ENCODE measurements at regions not wholly inside any gene's neighbourhood (a gene's known extent, or its start where the extent isn't known, plus 50 kb on each side); places are given as distances from the start of the nearest gene placed in this dataset.

- 100% methylated on average over 1 of the region's 4 CpGs for WGBS (ENCODE audit: insufficient coverage)
- no peak for TF ChIP-seq CTCF (IDR thresholded peaks at IDR 0.05)
- Histone ChIP-seq H3K27me3 (ENCODE audit: control insufficient read depth in 2 of 2, insufficient read depth in 2 of 2, low read length in 2 of 2) (no peaks in the 10 kb centered on the region), H3K9me3 (replicated peaks in 1 of 2; ENCODE audit: control insufficient read depth in 1 of 2, insufficient read depth in 1 of 2, low read length in 2 of 2) (peaks cover under 1 to 14% of the 10 kb centered on the region in 2 donors), H4K20me1 (ENCODE audit: insufficient read depth, low read length) (no peaks in the 10 kb centered on the region), H3K4me1 (ENCODE audit: control insufficient read depth in 1 of 2, insufficient read depth in 2 of 2, low read length in 2 of 2) (peaks cover 5 to 16% of the 10 kb centered on the region in 2 donors), H3K4me3 (replicated peaks in 1 of 3; ENCODE audit: low read depth in 2 of 3, low read length in 3 of 3) (no peak overlapping the region), H3K27ac (ENCODE audit: low read depth in 1 of 2, low read length in 2 of 2) (no peak overlapping the region), H3K36me3 (replicated peaks in 1 of 2; ENCODE audit: control insufficient read depth in 1 of 2, insufficient read depth in 2 of 2, low read length in 2 of 2) (no peaks in the 10 kb centered on the region), H3K4me2 (replicated peaks; ENCODE audit: extremely low read depth, low read length, poor library complexity, severe bottlenecking) (no peak overlapping the region), H3K79me2 (ENCODE audit: insufficient read depth, low read length) (no peaks in the 10 kb centered on the region), H2AFZ (ENCODE audit: insufficient read depth, low read depth, low read length, poor library complexity, severe bottlenecking) (no peak overlapping the region), H3K9ac (ENCODE audit: insufficient read depth, low read length, poor library complexity, severe bottlenecking) (no peak overlapping the region)
- Mint-ChIP-seq H3K27ac (no peak overlapping the region), H3K4me1 (peaks cover 18% of the 10 kb centered on the region), H3K27me3 (ENCODE audit: low read depth in 3 of 3) (peaks cover 0 to 2% (median 0%) of the 10 kb centered on the region in 3 donors), H3K36me3 (no peaks in the 10 kb centered on the region), H3K4me3 (no peak overlapping the region), H3K9me3 (peaks cover 7 to 21% (median 12%) of the 10 kb centered on the region in 7 donors)
- intact Hi-C loops (cut with micrococcal nuclease), result no loop called here
- DNase-seq, result no peak
Measured at GRCh38 chr7:138228769-138229168, 152.5 kb downstream of the AKR1D1 start.

GRCh38 chr7:138233189-138233588 lies 156.9 kb downstream of the AKR1D1 start:
- H3K27ac ChIP-seq (ENCODE audit: low read depth in 1 of 2, low read length in 2 of 2), result no peak overlapping the region
- no peak overlapping the region for H3K9ac ChIP-seq (ENCODE audit: insufficient read depth, low read length, poor library complexity, severe bottlenecking)
- no peak overlapping the region for H3K4me3 Mint-ChIP-seq
- H3K36me3 Mint-ChIP-seq, result no peaks in the 10 kb centered on the region
- peaks cover 12 to 31% (median 19%) of the 10 kb centered on the region in 7 donors for H3K9me3 Mint-ChIP-seq
- intact Hi-C loops (cut with micrococcal nuclease), result no loop called here
- H3K4me2 ChIP-seq (replicated peaks; ENCODE audit: extremely low read depth, low read length, poor library complexity, severe bottlenecking), result no peak overlapping the region
- no peak overlapping the region for H2AFZ ChIP-seq (ENCODE audit: insufficient read depth, low read depth, low read length, poor library complexity, severe bottlenecking)
- H4K20me1 ChIP-seq (ENCODE audit: insufficient read depth, low read length), result no peaks in the 10 kb centered on the region
- no peak for TF ChIP-seq CTCF (IDR thresholded peaks at IDR 0.05)
- H3K9me3 ChIP-seq (replicated peaks in 1 of 2; ENCODE audit: control insufficient read depth in 1 of 2, insufficient read depth in 1 of 2, low read length in 2 of 2), result peaks cover 8 to 9% of the 10 kb centered on the region in 2 donors
- H3K27me3 ChIP-seq (ENCODE audit: control insufficient read depth in 2 of 2, insufficient read depth in 2 of 2, low read length in 2 of 2), result no peaks in the 10 kb centered on the region
- peaks cover 15% of the 10 kb centered on the region for H3K4me1 Mint-ChIP-seq
- H3K79me2 ChIP-seq (ENCODE audit: insufficient read depth, low read length), result no peaks in the 10 kb centered on the region
- no peak for DNase-seq
- no peak overlapping the region for H3K4me3 ChIP-seq (replicated peaks in 1 of 3; ENCODE audit: low read depth in 2 of 3, low read length in 3 of 3)
- H3K27me3 Mint-ChIP-seq (ENCODE audit: low read depth in 3 of 3), result peaks cover 0 to 4% (median 3%) of the 10 kb centered on the region in 3 donors
- no peaks in the 10 kb centered on the region for H3K36me3 ChIP-seq (replicated peaks in 1 of 2; ENCODE audit: control insufficient read depth in 1 of 2, insufficient read depth in 2 of 2, low read length in 2 of 2)
- H3K27ac Mint-ChIP-seq, result no peak overlapping the region
- 93% methylated on average over 4 of the region's 6 CpGs for WGBS (ENCODE audit: insufficient coverage)
- peaks cover 0 to 9% of the 10 kb centered on the region in 2 donors for H3K4me1 ChIP-seq (ENCODE audit: control insufficient read depth in 1 of 2, insufficient read depth in 2 of 2, low read length in 2 of 2)

Data from CD14-positive monocyte (primary cell).